ENCODE measurements at regions not wholly inside any gene's neighbourhood (a gene's known extent, or its start where the extent isn't known, plus 50 kb on each side); places are given as distances from the start of the nearest gene placed in this dataset.
"Not testable (repeated sequence)": the region's sequence is repeated elsewhere in the genome, so short reads cannot be mapped to it uniquely, and the experiment has no call there.

DNA sequence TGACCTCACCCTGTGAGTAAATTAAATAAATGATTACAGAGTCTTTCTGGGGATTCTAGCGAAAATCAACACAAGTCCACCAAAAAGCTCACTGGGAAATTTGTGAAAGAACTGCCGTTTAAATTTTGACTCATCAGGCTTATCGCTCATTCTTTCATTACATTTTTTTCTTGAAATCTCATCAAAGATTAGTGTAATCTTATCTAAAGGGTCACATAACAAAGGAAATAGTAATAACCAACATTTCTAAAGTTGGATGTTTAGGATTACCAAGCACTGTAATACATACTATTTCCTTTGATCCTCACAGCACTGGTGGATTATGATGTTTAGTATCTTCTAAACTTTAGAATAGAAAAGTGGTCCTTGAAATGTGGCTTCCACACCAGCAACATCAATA lies 111.1 kb upstream of the CBLB start:
- DNase-seq (ENCODE audit: low spot score) = peak; percentile 41

DNA sequence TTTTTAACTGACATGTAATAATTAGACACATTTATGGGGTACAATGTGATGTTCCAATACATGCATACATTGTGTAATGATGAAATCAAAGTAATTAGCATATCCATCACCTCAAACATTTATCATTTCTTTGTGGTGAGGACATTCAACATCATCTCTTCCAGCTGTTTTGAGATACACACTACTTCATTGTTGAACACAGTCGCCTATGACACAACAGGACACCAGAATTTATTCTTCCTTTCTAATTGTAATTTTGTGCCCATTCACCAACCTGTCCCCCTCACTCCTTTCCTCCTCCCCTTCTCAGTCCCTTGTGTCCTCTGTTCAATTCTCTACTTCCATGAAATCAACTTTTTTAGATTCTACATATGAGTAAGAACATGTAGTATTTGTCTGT lies 113.4 kb upstream of the CBLB start:
- DNase-seq (ENCODE audit: low spot score) = no peak

DNA sequence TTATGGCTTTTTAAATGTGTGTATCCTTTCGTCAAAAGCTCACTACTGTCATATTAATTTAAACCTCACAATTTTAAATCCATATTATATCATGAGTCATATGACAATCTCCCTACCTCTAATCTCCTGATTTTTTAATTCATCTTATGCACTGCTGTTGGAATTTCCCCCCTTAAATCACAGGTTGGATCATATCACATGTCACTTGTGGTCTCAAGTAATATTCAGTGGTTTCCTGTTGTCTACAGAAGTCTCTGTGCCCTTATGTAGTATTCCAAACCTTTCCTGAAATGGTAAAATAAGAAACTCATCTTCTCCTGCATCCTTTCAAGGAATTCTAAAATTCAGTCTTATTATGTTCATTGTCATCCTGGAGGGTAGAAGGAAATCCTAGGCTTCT lies 116.0 kb upstream of the CBLB start:
- DNase-seq (ENCODE audit: low spot score) = peak; percentile 90

DNA sequence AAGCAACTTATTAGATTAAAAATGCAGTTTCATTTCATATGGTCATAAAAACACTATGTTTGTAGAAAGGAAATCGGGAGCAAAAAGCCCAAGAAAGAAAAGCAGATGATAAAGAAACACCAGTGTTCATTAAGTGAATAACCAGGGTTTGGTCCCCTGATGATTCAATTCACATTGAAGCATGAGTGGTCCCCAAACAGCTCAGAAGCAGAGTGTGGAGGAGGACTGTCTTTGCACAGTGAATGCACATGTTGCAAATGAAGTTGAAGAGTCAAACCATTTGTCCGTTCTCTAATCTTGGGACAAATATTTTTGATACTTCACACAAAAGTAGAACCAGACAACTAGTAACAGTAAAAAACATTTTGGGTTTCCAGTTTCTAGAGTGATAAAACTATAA lies 117.5 kb upstream of the CBLB start:
- DNase-seq (ENCODE audit: low spot score) = not testable (repeated sequence)

DNA sequence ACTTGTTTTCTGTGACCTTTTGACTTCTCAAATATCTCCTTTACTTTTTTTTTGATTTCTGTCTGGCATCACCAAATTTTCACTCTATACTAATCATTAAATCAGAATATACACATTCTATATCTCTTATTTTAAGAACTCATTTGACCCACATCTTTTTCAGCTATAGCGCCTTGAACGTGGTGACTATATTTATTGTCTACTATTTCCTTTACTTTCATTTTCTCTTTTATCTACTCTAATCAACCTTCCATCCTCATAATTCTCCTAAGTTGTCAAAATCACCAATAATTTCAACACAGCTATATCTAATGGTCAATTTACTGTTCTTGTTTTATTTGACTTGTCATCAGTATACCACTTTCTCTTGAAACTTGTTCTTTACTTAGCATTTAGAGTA lies 119.0 kb upstream of the CBLB start:
- no peak for DNase-seq (ENCODE audit: low spot score)

DNA sequence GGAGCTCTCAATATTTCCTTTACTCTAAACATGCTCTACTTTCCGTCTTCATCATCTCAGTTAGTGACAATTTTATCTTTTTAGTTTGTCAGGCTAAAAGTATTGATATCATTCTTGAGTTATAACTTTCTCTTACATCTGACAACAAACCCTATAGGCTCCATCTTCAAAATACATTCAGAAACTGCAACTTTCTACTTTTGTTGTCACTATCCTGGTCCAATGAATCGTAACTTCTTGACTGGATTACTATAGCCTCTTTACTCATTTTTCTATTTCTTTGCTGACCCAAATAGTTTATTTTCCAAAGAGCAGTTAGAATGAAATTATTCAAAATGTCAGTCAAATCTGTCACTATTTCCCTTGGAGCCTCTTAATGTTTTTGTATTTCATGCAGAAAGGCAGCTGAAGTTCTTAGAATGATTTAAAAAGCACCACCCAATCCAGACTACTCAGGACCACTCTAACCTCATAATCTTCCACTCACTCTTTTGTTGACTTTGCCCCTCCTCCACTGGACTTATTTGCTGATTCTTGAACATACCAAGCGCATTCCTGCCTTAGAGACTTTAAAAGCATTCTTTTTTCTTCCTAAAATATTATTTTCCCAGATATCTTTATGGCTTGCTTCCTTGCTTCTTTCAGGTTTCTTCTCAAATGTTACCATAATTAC lies 119.9 kb upstream of the CBLB start:
- no peak for DNase-seq (ENCODE audit: low spot score)

DNA sequence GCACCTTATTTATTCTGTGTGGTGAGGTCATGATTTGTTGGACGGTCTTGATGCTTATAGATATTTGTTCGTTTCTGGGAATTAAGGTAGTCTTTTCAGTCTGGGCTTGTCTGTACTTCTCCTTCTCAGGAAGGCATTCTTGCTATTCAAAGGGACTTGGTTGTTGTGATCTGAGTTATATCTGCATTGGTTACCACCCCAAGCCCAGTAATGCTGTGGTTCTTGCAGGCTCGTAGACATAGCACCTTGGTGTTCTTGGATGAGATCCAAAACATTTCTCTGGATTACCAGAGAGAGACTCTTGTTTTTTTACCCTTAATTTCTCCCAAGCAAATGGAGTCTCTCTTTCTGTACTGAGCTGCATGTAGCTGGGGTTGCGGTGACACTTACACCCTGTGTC lies 128.0 kb upstream of the CBLB start:
- no peak for DNase-seq (ENCODE audit: low spot score)

- DNase-seq (ENCODE audit: low spot score) = no peak
These were observed 128.6 kb upstream of the CBLB start for GRCh38 chr3:105997466-105997799.

DNA sequence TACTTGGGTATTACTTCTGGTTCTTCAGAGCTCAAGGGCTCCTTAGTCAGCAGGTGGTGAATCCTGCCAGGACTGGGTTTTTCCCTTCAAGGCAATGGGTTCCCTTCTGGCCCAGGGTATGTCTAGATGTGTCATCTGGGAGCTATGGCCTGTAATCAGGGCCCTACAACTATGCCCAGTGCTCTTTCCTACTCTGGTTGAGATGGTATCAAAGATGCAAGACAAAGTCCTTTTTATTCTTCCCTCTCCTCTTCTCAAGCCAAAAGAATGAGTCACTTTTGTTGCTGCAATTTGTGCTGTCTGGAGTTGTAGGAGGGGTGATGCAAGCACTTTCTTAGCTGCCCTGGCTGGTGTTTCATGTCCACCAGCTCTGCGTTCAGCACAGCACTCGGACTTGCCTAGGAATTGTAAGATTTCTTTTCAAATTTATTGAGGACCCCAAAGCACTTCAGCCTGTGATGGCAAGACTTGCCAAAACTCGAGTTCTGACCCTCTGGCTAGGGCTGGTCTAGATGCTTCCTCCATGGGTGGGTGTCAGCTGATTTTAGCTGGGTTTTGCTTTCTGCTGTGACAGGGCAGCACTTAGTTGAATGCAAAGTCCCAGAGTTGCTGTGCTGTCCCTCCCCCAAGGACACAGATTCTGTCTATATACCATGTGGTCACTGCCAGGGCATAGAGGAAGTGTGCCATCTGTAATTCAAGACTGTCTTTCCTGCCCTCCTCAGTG lies 129.2 kb upstream of the CBLB start:
- peak; percentile 93 for DNase-seq (ENCODE audit: low spot score)

- DNase-seq (ENCODE audit: low spot score) = no peak
These were observed 131.0 kb upstream of the CBLB start for GRCh38 chr3:105999856-106000255.

- DNase-seq (ENCODE audit: low spot score) = no peak
These were observed 133.1 kb upstream of the CBLB start for GRCh38 chr3:106001923-106002322.

DNA sequence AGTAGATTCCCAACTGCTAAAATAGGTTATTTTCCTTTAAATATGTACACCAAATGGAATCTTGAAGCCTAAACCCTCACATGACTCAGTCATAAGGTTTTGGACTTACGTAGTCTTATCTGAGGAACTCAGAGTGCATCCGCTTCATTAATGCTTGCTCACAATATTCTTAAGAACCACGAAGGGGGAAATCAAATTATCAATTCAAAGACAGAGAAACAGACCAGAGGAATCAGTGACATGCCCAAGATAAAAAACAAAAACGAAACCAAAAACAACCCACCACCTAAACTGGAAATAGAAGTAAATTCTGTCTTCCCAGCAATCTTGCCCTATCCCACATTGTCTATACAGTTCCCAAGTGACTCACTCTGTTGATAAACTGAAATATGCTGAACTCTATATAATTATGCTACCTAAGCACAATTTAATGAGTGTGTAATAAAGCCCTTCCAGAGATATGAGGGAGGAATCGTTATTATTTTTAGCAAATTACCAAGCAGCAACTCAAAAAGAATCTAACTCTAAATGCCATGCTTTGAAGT lies 135.4 kb upstream of the CBLB start:
- DNase-seq (ENCODE audit: low spot score) = peak; percentile 66

DNA sequence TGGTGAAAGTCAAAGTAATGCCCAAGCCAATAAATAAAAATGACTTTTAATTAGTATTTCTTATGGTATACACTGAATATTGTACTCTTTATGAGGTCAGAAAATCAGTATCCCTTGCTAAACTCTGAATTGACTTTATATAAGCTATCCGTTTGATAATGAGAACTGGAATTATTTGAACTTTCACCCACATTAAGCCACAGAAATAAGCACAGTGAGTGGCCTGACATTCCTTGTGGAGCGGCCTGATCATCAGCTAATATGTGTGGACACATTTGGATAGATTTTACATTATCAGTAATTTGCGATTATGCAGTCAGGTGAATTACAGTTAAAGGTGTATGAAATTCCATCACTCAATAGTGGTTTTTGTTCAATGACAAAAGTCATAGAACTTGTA lies 136.0 kb upstream of the CBLB start:
- no peak for DNase-seq (ENCODE audit: low spot score)

- DNase-seq (ENCODE audit: low spot score) = peak; percentile 80
These were observed 137.2 kb upstream of the CBLB start for GRCh38 chr3:106006001-106006400.

DNA sequence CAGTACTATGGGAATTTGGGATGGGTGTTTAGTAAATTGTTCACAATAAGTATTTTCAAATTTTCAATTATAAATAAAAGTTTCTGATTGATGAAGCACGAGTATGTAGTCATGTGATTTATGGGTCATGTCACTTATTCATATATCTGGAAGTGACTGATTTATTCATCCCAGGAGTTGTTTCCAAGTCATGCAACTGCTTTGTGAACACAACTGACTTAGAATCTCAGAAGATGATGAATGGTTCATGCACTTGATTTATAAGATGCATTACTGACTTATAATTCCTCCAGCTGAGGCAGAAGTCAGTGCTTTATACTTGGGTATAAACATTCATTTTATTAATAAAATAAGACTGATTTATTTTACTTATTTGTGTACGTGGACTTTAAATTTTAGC lies 137.8 kb upstream of the CBLB start:
- no peak for DNase-seq (ENCODE audit: low spot score)

- DNase-seq (ENCODE audit: low spot score) = no peak
These were observed 138.7 kb upstream of the CBLB start for GRCh38 chr3:106007512-106007911.

DNA sequence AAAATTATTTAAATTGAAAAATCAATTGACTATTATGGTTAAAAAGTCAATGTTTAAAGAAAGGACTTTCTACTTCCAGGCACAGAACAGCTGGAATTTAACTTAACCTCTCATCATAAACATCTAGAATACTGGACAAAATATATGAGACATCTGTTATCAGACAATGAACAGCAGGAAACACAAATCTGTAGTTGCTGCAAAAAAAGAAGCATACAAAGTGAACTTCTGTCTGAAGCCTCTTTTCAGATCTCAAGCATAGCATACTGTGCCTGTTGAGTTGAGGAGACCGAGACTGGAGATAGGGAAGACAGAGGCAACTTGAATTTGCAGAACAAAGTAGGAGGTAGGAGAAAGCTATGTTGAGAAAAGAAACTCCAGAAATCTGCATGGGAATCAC lies 140.0 kb upstream of the CBLB start:
- DNase-seq (ENCODE audit: low spot score) = no peak

GRCh38 chr3:106010829-106011228 lies 142.0 kb upstream of the CBLB start:
- no peak for DNase-seq (ENCODE audit: low spot score)

- DNase-seq (ENCODE audit: low spot score) = peak; percentile 76
These were observed 145.2 kb upstream of the CBLB start for GRCh38 chr3:106013971-106014370.

GRCh38 chr3:106014518-106014917 lies 145.7 kb upstream of the CBLB start:
- no peak for DNase-seq (ENCODE audit: low spot score)

- no peak for DNase-seq (ENCODE audit: low spot score)
These were observed 146.2 kb upstream of the CBLB start for GRCh38 chr3:106014971-106015370.

GRCh38 chr3:106018102-106018501 lies 149.3 kb upstream of the CBLB start:
- DNase-seq (ENCODE audit: low spot score) = no peak

GRCh38 chr3:106018929-106019550 lies 150.2 kb upstream of the CBLB start:
- no peak for DNase-seq (ENCODE audit: low spot score)

Data from A172 (cell line).